Mucosa of descending colon (tissue), 3 donors: ENCODE measurements at regions not wholly inside any gene's neighbourhood (a gene's known extent, or its start where the extent isn't known, plus 50 kb on each side); places are given as distances from the start of the nearest gene placed in this dataset.

ENCODE experiments used
- ATAC-seq: fragments of 200-7000 bp; cut with Tn5 transposase; one replicate; pipeline ENCODE4 v1.9.1; 2020; ENCODE audit warnings: mild to moderate bottlenecking, moderate library complexity
- DNase-seq, 3 donors: peaks; one replicate each; pipeline ENCODE4 v3.0.0-alpha.2; 2020
- H3K36me3 ChIP-seq: fragments of 200-600 bp; one replicate; pipeline ENCODE4 v1.8.0; 2021; ENCODE audit warnings: low read depth, mild to moderate bottlenecking
- H3K4me1 ChIP-seq: fragments of 200-600 bp; one replicate; pipeline ENCODE4 v1.8.0; 2021; ENCODE audit warnings: low read depth, mild to moderate bottlenecking
- H3K4me3 ChIP-seq: fragments of 200-600 bp; one replicate; pipeline ENCODE4 v1.8.0; 2021; ENCODE audit warnings: mild to moderate bottlenecking
- H3K9me3 ChIP-seq: fragments of 200-600 bp; one replicate; pipeline ENCODE4 v1.8.0; 2021; ENCODE audit warnings: mild to moderate bottlenecking
- CTCF ChIP-seq: fragments of 200-600 bp; IDR thresholded peaks from one replicate; pipeline ENCODE4 v1.8.0; 2022; ENCODE audit warnings: antibody characterized with exemption, mild to moderate bottlenecking
- intact Hi-C, 2 donors: fragments of 100-400 bp; cut with DNase I in 1 of 2; cut with micrococcal nuclease in 1 of 2; formaldehyde crosslinking; loops; one replicate each; pipeline versions ENCODE4 v1.11.0 to v1.11.1; 2022; cut with DNase I, micrococcal nuclease
- donor health status: DM: no; HTN: no; CAD: no; lungs with moderate emphysema.
- donor health status: DM: no; HTN: no; CAD: no.
- donor health status: DM: no; HTN: yes; CAD: no.

- intact Hi-C loops = no loop called here
- TF ChIP-seq CTCF = no peak
- H3K9me3 ChIP-seq = no peaks in the 10 kb centered on the region
Observed at GRCh38 chr7:35581605-35582210, 113.2 kb downstream of the HERPUD2 start.

GRCh38 chr7:35576031-35576573 lies 118.8 kb downstream of the HERPUD2 start:
- no peak overlapping the region for H3K4me3 ChIP-seq
- TF ChIP-seq CTCF = no peak
- ATAC-seq = no peak
- no peaks in the 10 kb centered on the region for H3K9me3 ChIP-seq
- intact Hi-C loops = no loop called here
- no peak for DNase-seq
- H3K4me1 ChIP-seq = no peaks in the 10 kb centered on the region
- H3K36me3 ChIP-seq = no peaks in the 10 kb centered on the region

More at GRCh38 chr7:35581605-35582210, 113.2 kb downstream of the HERPUD2 start:
- Histone ChIP-seq H3K4me3 (no peak overlapping the region), H3K4me1 (no peaks in the 10 kb centered on the region), H3K36me3 (no peaks in the 10 kb centered on the region)
- no peak for DNase-seq
- no peak for ATAC-seq

- Histone ChIP-seq H3K36me3 (no peaks in the 10 kb centered on the region), H3K9me3 (no peaks in the 10 kb centered on the region), H3K4me3 (no peak overlapping the region), H3K4me1 (no peaks in the 10 kb centered on the region)
- DNase-seq (no peak), ATAC-seq (peak; percentile 22)
- intact Hi-C loops = no loop called here
- TF ChIP-seq CTCF = no peak
Observed at GRCh38 chr7:35571611-35572240, 123.2 kb downstream of the HERPUD2 start.

- Histone ChIP-seq H3K9me3 (no peaks in the 10 kb centered on the region), H3K4me3 (no peak overlapping the region), H3K36me3 (no peaks in the 10 kb centered on the region), H3K4me1 (no peaks in the 10 kb centered on the region)
- intact Hi-C loops = no loop called here
- no peak for DNase-seq
- no peak for TF ChIP-seq CTCF
- no peak for ATAC-seq
Observed at GRCh38 chr7:35570937-35571336, 124.0 kb downstream of the HERPUD2 start.

GRCh38 chr7:35565927-35566326 lies 129.0 kb downstream of the HERPUD2 start:
- intact Hi-C loops = no loop called here
- no peak overlapping the region for H3K4me3 ChIP-seq
- ATAC-seq (no peak), DNase-seq (no peak)
- no peaks in the 10 kb centered on the region for H3K4me1 ChIP-seq
- TF ChIP-seq CTCF = no peak
- no peaks in the 10 kb centered on the region for H3K36me3 ChIP-seq
- H3K9me3 ChIP-seq = no peaks in the 10 kb centered on the region
